ENCODE measurements at regions not wholly inside any gene's neighbourhood (a gene's known extent, or its start where the extent isn't known, plus 50 kb on each side); places are given as distances from the start of the nearest gene placed in this dataset.
A peak's percentile ranks its signal among the peaks of the same experiment; 100 is the strongest.

DNA sequence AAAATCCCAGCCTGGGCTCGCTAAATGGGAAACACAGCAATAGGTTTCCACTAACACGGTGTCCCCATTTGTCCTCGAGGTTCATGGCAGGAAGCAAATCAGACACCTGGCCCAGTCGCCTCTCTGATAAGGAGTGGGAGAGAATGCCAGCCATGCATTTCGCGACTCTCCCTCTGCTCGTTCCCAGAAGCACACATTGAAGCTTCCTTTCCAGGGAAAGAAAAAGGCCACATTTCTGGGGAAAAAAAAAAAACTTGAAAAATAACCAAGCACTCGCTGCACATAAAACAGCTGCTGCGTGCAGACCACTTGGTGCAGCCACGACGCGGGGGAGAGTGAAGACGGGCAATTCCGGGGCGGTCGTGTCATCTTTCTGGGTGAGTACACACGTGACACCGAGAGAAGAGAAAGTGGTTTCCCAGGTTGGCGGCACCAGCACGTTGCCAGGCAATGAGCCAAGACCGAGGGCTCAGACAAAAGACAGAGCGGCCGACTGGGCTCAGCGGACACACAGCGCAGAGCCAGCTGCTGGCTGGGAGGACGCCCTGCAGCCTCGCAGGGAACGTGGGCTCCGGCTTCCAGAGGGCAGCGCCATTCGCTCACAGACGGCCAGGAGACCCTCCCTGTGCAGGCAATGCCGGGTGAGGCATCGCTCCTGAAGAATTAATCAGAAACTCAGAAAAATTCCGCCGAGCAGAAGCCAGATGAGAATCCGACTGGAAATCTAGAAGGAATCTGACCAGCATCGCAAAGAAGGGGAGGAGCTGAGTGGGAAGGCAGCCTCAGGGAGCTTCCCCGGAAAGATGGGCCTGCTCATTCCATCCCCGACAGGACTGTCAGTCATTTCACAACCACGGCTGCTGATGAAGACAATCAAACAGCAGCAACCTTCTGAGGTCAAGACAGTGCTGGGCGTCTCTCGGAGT lies 83.2 kb upstream of the IRS2 start:
- CTCF ChIA-PET (ENCODE audit: low intra/inter-chr PET ratio): no interaction called here
- TF ChIP-seq, protein P1, sequence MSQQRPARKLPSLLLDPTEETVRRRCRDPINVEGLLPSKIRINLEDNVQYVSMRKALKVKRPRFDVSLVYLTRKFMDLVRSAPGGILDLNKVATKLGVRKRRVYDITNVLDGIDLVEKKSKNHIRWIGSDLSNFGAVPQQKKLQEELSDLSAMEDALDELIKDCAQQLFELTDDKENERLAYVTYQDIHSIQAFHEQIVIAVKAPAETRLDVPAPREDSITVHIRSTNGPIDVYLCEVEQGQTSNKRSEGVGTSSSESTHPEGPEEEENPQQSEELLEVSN (IDR thresholded peaks at IDR 0.05; ENCODE audit: borderline replicate concordance in 1 of 2, extremely low read depth in 1 of 2, insufficient read depth in 1 of 2, insufficient read length in 1 of 2, low read depth in 1 of 2, low read length in 1 of 2, poor library complexity in 1 of 2, severe bottlenecking in 1 of 2): peak in 1 of 2 experiments; percentile 20
- TF ChIP-seq CEBPZ (IDR thresholded peaks at IDR 0.05; ENCODE audit: borderline replicate concordance, low read depth, low read length): no peak
- no peak for TF ChIP-seq ZNF639 (CRISPR knock-in tag; conservative IDR thresholded peaks at IDR 0.05 in 1 of 2, IDR thresholded peaks at IDR 0.05 in 1 of 2)
- no peak for TF ChIP-seq ZZZ3 (IDR thresholded peaks at IDR 0.05)
- TF ChIP-seq L3MBTL2 (IDR thresholded peaks at IDR 0.05): peak; percentile 64
- TF ChIP-seq, protein P2, sequence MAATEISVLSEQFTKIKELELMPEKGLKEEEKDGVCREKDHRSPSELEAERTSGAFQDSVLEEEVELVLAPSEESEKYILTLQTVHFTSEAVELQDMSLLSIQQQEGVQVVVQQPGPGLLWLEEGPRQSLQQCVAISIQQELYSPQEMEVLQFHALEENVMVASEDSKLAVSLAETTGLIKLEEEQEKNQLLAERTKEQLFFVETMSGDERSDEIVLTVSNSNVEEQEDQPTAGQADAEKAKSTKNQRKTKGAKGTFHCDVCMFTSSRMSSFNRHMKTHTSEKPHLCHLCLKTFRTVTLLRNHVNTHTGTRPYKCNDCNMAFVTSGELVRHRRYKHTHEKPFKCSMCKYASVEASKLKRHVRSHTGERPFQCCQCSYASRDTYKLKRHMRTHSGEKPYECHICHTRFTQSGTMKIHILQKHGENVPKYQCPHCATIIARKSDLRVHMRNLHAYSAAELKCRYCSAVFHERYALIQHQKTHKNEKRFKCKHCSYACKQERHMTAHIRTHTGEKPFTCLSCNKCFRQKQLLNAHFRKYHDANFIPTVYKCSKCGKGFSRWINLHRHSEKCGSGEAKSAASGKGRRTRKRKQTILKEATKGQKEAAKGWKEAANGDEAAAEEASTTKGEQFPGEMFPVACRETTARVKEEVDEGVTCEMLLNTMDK (IDR thresholded peaks at IDR 0.05; ENCODE audit: borderline replicate concordance, insufficient read depth, low read depth, low read length, poor library complexity, severe bottlenecking): peak; percentile 80
- TF ChIP-seq NONO (IDR thresholded peaks at IDR 0.05; ENCODE audit: low read depth in 2 of 2, low read length in 1 of 2): no peak
- TF ChIP-seq CTBP1 (IDR thresholded peaks at IDR 0.05; ENCODE audit: borderline replicate concordance): 0 out of 2 replicates have a peak, but pooled peaks have one; percentile 21

More for the DNA sequence above, 83.2 kb upstream of the IRS2 start:
- Histone ChIP-seq H3K4me2 (ENCODE audit: insufficient read depth, low read length) (peak overlapping the region; percentile 32), H3K9ac (ENCODE audit: insufficient read depth in 1 of 2, low read depth in 2 of 2, low read length in 2 of 2) (peak overlapping the region in 1 of 2 experiments; percentile 58; a peak in 1 of 4 replicates), H3K9me1 (ENCODE audit: control insufficient read depth, insufficient read depth, low read length) (no peaks in the 10 kb centered on the region), H2AFZ (ENCODE audit: low read depth, low read length) (peak overlapping the region; percentile 44), H3K9me3 (replicated peaks; ENCODE audit: control insufficient read depth, insufficient read depth, low read depth, low read length) (no peaks in the 10 kb centered on the region), H3K27ac (ENCODE audit: extremely low read depth, low read depth, low read length) (no peak overlapping the region), H3K4me1 (replicated peaks in 1 of 2; ENCODE audit: control insufficient read depth in 2 of 2, insufficient read depth in 2 of 2, low read length in 2 of 2) (peaks cover 0 to 7% of the 10 kb centered on the region in 2 experiments; a peak in 2 of 5 replicates), H3K4me3 (0 out of 2 replicates have a peak overlapping the region, but pooled peaks have one; percentile 9), H4K20me1 (replicated peaks; ENCODE audit: control insufficient read depth, insufficient read depth, low read length) (no peaks in the 10 kb centered on the region), H3K27me3 (ENCODE audit: control insufficient read depth in 2 of 2, insufficient read depth in 2 of 2, low read length in 2 of 2) (peaks cover 0 to 15% of the 10 kb centered on the region in 2 experiments; a peak in 3 of 5 replicates), H3K36me3 (ENCODE audit: control insufficient read depth, insufficient read depth, low read length) (no peaks in the 10 kb centered on the region), H3K79me2 (ENCODE audit: control insufficient read depth, insufficient read depth, low read length) (no peaks in the 10 kb centered on the region)
- DNase-seq (ENCODE audit: extremely low read depth in 1 of 4, low spot score in 3 of 4) (peak in 3 of 4 experiments; percentile 10 to 34 (median 15)), ATAC-seq (peak; percentile 95), FAIRE-seq (no peak)
- no TSS peak for BruUV-seq (replicated peaks)
- in situ Hi-C loops (cut with MboI): no loop called here
- POLR2A ChIA-PET: interaction anchor here (0.9 kb wide), 1 partner anchor 17 kb away, joined by 3 read pairs; no protein-coding TSS in a partner anchor
- WGBS (ENCODE audit: insufficient coverage, low coverage, missing lambda C conversion rate): 4% methylated on average over 20 of the region's 43 CpGs
- intact Hi-C loops (cut with micrococcal nuclease): no loop called here
